Spleen (tissue), 11 donors: ENCODE measurements at regions not wholly inside any gene's neighbourhood (a gene's known extent, or its start where the extent isn't known, plus 50 kb on each side); places are given as distances from the start of the nearest gene placed in this dataset.
A peak's percentile ranks its signal among the peaks of the same experiment; 100 is the strongest.

Source experiments
- DNase-seq: peaks from one replicate; pipeline ENCODE4 v3.0.0-alpha.2; 2020
- H3K27ac ChIP-seq, 8 donors: fragments of 200-600 bp; sonication (generic) in 7 of 8; 1 replicate in 4 of 8; 2 replicates in 4 of 8; pipeline versions ENCODE4 v1.5.0 to v1.8.0; 2016 to 2021; ENCODE audit warnings: inconsistent platforms in 4 of 8, mild to moderate bottlenecking in 4 of 8, moderate library complexity in 1 of 8
- H3K27me3 ChIP-seq, 7 donors: fragments of 200-600 bp; sonication (generic) in 6 of 7; replicated peaks in 1 of 7; 1 replicate in 4 of 7; 2 replicates in 3 of 7; pipeline versions ENCODE4 v1.5.0 to v1.8.0; 2016 to 2021; ENCODE audit warnings: inconsistent platforms in 3 of 7, mild to moderate bottlenecking in 1 of 7
- H3K36me3 ChIP-seq, 6 donors: fragments of 200-600 bp; sonication (generic) in 5 of 6; 1 replicate in 4 of 6; 2 replicates in 2 of 6; pipeline versions ENCODE4 v1.5.0 to v1.8.0; 2016 to 2021; ENCODE audit warnings: inconsistent platforms in 2 of 6
- H3K4me1 ChIP-seq, 6 donors: fragments of 200-600 bp; sonication (generic) in 5 of 6; 1 replicate in 3 of 6; 2 replicates in 3 of 6; pipeline versions ENCODE4 v1.5.0 to v1.8.0; 2016 to 2021; ENCODE audit warnings: inconsistent platforms in 3 of 6
- H3K4me3 ChIP-seq, 8 donors: fragments of 200-600 bp; sonication (generic) in 7 of 8; 1 replicate in 4 of 8; 2 replicates in 4 of 8; pipeline versions ENCODE4 v1.5.0 to v1.8.0; 2016 to 2021; ENCODE audit warnings: inconsistent platforms in 4 of 8, mild to moderate bottlenecking in 4 of 8, moderate library complexity in 2 of 8
- H3K9me3 ChIP-seq, 8 donors: fragments of 200-600 bp; sonication (generic) in 7 of 8; 1 replicate in 4 of 8; 2 replicates in 4 of 8; pipeline versions ENCODE4 v1.5.0 to v1.8.0; 2016 to 2021; ENCODE audit warnings: inconsistent platforms in 4 of 8
- POLR2A ChIP-seq, 3 donors: fragments of 450-650 bp; IDR thresholded peaks; one replicate each; pipeline ENCODE4 v1.5.1; 2017; ENCODE audit warnings: antibody characterized with exemption in 3 of 3, mild to moderate bottlenecking in 1 of 3
- POLR2AphosphoS5 ChIP-seq, 3 donors: sonication (generic); formaldehyde crosslinking; IDR thresholded peaks; one replicate each; pipeline ENCODE4 v1.5.1; 2017; ENCODE audit warnings: antibody characterized with exemption in 3 of 3
- WGBS, 5 donors: extraction: QIAGEN DNeasy Blood & Tissue Kit in 3 of 5; methylation state at CpG; one replicate each; pipeline versions ENCODE4 v1.1.5 to v1.1.7; 2013 to 2018; 5-methylcytosine and 5-hydroxymethylcytosine counted together
- intact Hi-C: fragments of 100-400 bp; cut with DNase I; formaldehyde crosslinking; loops from one replicate; pipeline ENCODE4 v1.15.0; 2023; ENCODE audit warnings: low total_unique reads
- TF ChIP-seq, protein P1 (sequence below), 11 experiments: fragments of 200-600 bp in 7 of 11; fragments of 450-650 bp in 4 of 11; sonication (generic) in 4 of 11; IDR thresholded peaks in 8 of 11; conservative IDR thresholded peaks in 3 of 11; 1 replicate in 7 of 11; 2 replicates in 4 of 11; pipeline versions ENCODE4 v1.4.0 to v1.8.0; 2016 to 2021; ENCODE audit warnings: antibody characterized with exemption in 11 of 11, inconsistent platforms in 4 of 11, mild to moderate bottlenecking in 1 of 11
- donor health status: healthy with polysubstance abuse.
- donor health status: DM: no; HTN: no; CAD: no; lungs with moderate emphysema.
- donor health status: DM: no; HTN: no; CAD: no.
- donor health status: Bipolar disorder and iron deficiency.
- donor health status: healthy.
- donor health status: DM: no; HTN: no; CAD: no.
- donor health status: DM: yes; HTN: yes; CAD: no.

GRCh38 chr12:77160931-77161330, 95.6 kb upstream of the E2F7 start:
- H3K9me3 ChIP-seq = no peaks in the 10 kb centered on the region
- no peaks in the 10 kb centered on the region for H3K4me1 ChIP-seq
- no peak overlapping the region for H3K27ac ChIP-seq
- no peak for TF ChIP-seq POLR2A (IDR thresholded peaks at IDR 0.05)
- TF ChIP-seq, protein P1, sequence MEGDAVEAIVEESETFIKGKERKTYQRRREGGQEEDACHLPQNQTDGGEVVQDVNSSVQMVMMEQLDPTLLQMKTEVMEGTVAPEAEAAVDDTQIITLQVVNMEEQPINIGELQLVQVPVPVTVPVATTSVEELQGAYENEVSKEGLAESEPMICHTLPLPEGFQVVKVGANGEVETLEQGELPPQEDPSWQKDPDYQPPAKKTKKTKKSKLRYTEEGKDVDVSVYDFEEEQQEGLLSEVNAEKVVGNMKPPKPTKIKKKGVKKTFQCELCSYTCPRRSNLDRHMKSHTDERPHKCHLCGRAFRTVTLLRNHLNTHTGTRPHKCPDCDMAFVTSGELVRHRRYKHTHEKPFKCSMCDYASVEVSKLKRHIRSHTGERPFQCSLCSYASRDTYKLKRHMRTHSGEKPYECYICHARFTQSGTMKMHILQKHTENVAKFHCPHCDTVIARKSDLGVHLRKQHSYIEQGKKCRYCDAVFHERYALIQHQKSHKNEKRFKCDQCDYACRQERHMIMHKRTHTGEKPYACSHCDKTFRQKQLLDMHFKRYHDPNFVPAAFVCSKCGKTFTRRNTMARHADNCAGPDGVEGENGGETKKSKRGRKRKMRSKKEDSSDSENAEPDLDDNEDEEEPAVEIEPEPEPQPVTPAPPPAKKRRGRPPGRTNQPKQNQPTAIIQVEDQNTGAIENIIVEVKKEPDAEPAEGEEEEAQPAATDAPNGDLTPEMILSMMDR (IDR thresholded peaks at IDR 0.05 in 8 of 11, conservative IDR thresholded peaks at IDR 0.05 in 3 of 11) = no peak
- no peak for TF ChIP-seq POLR2AphosphoS5 (IDR thresholded peaks at IDR 0.05)
- intact Hi-C loops = no loop called here
- H3K27me3 ChIP-seq = no peaks in the 10 kb centered on the region
- H3K36me3 ChIP-seq = no peaks in the 10 kb centered on the region
- no peak for DNase-seq
- H3K4me3 ChIP-seq = no peak overlapping the region

DNA sequence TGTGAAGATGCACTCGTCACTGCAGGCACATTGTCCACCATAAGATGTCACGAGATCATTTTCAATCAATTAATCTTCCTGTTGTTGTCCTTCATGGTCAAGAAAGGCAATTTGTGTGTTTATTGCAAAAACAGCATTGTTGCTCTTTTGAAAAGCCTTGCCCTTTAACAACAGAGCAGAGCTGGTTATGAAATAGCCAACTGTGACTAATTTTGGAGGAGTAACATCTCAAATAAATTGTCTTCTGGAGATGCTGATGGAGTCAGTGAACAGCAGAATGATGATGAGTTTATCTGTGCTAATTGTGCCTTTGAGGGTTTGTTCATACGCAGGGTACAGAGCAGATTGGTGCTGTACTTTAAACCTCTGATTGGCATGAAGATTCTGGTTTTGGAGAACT, 88.3 kb upstream of the E2F7 start:
- H3K36me3 ChIP-seq = no peaks in the 10 kb centered on the region
- no peaks in the 10 kb centered on the region for H3K27me3 ChIP-seq
- no peak for DNase-seq
- H3K27ac ChIP-seq = no peak overlapping the region
- no peak overlapping the region for H3K4me3 ChIP-seq
- intact Hi-C loops = no loop called here
- no peaks in the 10 kb centered on the region for H3K4me1 ChIP-seq
- no peak for TF ChIP-seq POLR2AphosphoS5 (IDR thresholded peaks at IDR 0.05)
- no peak for TF ChIP-seq POLR2A (IDR thresholded peaks at IDR 0.05)
- TF ChIP-seq, protein P1 (IDR thresholded peaks at IDR 0.05 in 8 of 11, conservative IDR thresholded peaks at IDR 0.05 in 3 of 11) = no peak
- WGBS, 5 donors = 86 to 91% (median 89%) methylated on average over 3 of the region's 3 CpGs
- H3K9me3 ChIP-seq = peaks cover 0 to 7% (median 0%) of the 10 kb centered on the region in 8 donors

DNA sequence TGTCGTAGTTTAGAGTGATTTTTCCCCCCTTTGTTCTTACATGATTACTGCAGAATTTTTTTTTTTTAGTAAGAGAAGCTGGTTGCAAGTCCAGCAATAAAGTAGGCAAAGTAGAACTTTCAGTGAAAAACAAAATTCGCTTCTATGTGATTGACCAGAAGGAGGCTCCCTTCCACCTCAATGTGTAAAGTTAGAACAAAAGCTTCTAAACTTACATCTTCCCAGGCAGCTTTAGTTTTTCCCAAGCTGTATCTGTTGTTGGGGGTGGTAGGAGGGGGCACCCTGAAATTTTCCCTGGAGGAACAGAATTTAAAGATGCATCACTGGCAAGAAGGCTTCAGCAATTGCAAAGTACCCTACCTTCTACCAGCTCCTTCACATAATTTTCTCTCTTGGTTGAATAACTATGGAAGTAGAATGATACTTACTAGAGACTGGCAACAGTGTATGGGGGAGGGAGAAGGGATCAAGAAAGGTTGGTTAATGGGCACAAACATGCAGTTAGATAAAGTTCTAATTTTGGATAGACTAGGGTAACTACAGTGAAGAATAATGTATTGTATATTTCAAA, 87.3 kb upstream of the E2F7 start:
- H3K36me3 ChIP-seq = no peaks in the 10 kb centered on the region
- H3K4me1 ChIP-seq = no peaks in the 10 kb centered on the region
- TF ChIP-seq POLR2AphosphoS5 (IDR thresholded peaks at IDR 0.05) (no peak), POLR2A (IDR thresholded peaks at IDR 0.05) (no peak)
- TF ChIP-seq, protein P1 (IDR thresholded peaks at IDR 0.05 in 8 of 11, conservative IDR thresholded peaks at IDR 0.05 in 3 of 11) = peak in 1 of 11 experiments; percentile 8
- intact Hi-C loops = no loop called here
- H3K4me3 ChIP-seq = no peak overlapping the region
- no peak overlapping the region for H3K27ac ChIP-seq
- H3K9me3 ChIP-seq = peaks cover 0 to 7% (median 0%) of the 10 kb centered on the region in 8 donors
- H3K27me3 ChIP-seq = no peaks in the 10 kb centered on the region
- DNase-seq = no peak
- 6 to 13% (median 9%) methylated on average over 2 of the region's 2 CpGs for WGBS, 5 donors

DNA sequence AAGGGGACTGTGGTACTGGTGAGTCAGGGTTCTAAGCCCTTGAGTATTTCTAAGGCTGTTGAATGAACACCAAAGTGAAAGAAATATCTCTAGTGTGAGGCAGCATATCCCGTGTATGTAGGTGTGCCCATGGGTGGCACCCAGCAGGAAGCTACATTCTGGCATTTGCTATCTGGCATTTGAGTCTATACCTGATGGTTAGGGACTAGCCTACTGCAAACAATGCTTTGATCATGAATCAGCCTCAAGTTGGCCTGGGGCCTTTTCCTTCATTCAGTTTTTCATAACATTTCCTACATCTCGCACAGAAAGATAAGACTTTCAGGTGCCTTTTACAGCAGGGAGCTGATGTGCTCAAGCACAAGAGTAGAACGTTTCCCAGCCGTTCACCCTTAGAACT, 85.7 kb upstream of the E2F7 start:
- no peak for DNase-seq
- Histone ChIP-seq H3K9me3 (peaks cover 0 to 7% (median under 1%) of the 10 kb centered on the region in 8 donors), H3K27me3 (no peaks in the 10 kb centered on the region), H3K27ac (no peak overlapping the region), H3K4me3 (no peak overlapping the region), H3K4me1 (no peaks in the 10 kb centered on the region), H3K36me3 (no peaks in the 10 kb centered on the region)
- intact Hi-C loops = no loop called here
- 51 to 66% (median 53%) methylated on average over 4 of the region's 4 CpGs for WGBS, 5 donors
- TF ChIP-seq, protein P1 (IDR thresholded peaks at IDR 0.05 in 8 of 11, conservative IDR thresholded peaks at IDR 0.05 in 3 of 11) = no peak
- no peak for TF ChIP-seq POLR2A (IDR thresholded peaks at IDR 0.05)
- TF ChIP-seq POLR2AphosphoS5 (IDR thresholded peaks at IDR 0.05) = no peak
